22Rv1 (cell line): ENCODE measurements at regions not wholly inside any gene's neighbourhood (a gene's known extent, or its start where the extent isn't known, plus 50 kb on each side); places are given as distances from the start of the nearest gene placed in this dataset.

Experiments
- H3K27ac ChIP-seq: fragments of 450-650 bp; 2 replicates; pipeline ENCODE4 v1.5.1; 2017
- CTCF ChIP-seq: fragments of 450-650 bp; IDR thresholded peaks from 2 replicates; pipeline ENCODE4 v1.5.1; 2017; ENCODE audit warnings: mild to moderate bottlenecking
- ZFX ChIP-seq: fragments of 450-650 bp; IDR thresholded peaks from 2 replicates; pipeline ENCODE4 v1.6.1; 2017; ENCODE audit warnings: antibody characterized with exemption, borderline replicate concordance

GRCh38 chr10:128985036-128985435 lies 482.0 kb upstream of the MGMT start:
- no peak for TF ChIP-seq ZFX
- TF ChIP-seq CTCF = no peak

GRCh38 chr10:128990986-128991385 lies 476.1 kb upstream of the MGMT start:
- no peak overlapping the region for H3K27ac ChIP-seq
- TF ChIP-seq CTCF = no peak
- no peak for TF ChIP-seq ZFX

More at GRCh38 chr10:128985036-128985435, 482.0 kb upstream of the MGMT start:
- H3K27ac ChIP-seq = no peak overlapping the region

DNA sequence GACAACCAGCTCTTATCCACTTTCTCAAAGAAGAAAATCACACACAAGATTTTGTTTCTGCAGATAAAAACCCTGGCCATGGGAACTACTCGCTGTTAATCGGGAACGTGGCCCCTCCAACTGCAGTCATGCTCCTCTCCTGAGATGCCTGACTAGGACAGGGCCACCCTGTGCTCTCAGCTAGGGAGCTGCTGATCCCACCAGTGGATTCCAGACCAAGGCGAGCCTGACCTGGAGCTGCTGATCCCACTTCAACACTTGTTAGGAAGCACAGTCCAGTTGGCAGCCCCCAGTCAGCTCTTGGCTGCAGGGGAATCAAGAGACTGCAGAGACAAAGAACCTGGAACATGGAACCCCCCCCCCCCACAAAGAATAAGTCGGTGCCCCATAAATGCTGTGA lies 474.3 kb upstream of the MGMT start:
- TF ChIP-seq ZFX (no peak), CTCF (no peak)
- no peak overlapping the region for H3K27ac ChIP-seq

DNA sequence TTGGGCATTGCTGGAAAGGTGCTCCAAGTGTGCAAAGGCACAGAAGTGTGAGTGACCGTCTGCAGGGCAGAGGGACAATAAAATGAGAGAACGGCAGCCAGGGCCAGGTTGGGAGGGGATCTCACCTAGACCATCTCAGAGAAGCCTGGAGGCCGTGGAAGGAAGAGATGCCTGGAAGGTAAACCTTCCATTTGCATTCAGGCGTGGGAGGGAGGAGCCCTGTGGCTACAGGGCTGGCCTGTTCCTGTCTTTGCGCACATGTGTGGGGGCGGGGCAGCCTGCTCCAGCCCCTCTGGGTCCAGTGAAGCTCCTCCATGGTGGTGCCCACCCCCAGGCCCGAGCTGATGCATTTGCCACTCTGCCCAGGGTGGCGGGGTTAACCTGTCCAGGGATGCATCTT lies 473.6 kb upstream of the MGMT start:
- no peak overlapping the region for H3K27ac ChIP-seq
- no peak for TF ChIP-seq CTCF
- no peak for TF ChIP-seq ZFX

- TF ChIP-seq CTCF (no peak), ZFX (no peak)
- H3K27ac ChIP-seq = no peak overlapping the region
Observed at GRCh38 chr10:128993911-128994538, 473.0 kb upstream of the MGMT start.

GRCh38 chr10:128994598-128995143 lies 472.4 kb upstream of the MGMT start:
- TF ChIP-seq CTCF = no peak
- no peak overlapping the region for H3K27ac ChIP-seq

DNA sequence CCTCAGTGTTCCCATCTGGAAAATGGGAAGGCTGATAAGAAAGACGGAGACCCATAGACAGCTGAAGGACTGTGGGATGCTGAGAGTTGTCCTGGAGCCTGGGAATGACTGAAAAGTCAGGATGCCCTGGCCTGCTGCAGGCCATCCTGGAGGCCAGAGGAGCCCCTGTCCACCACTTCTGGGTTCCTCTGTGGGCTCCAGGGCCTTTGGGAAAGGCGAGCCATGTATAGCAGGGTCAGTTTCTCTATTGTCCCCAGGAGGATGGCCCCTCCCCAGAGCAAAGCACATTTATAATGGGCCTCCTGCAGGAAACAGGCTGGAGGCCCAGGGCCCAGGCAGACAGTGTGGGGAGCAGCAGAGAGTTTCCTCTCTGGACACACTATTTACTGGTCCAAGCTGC lies 471.4 kb upstream of the MGMT start:
- H3K27ac ChIP-seq = no peak overlapping the region
- TF ChIP-seq ZFX (no peak), CTCF (no peak)
